Cerebellar cortex (tissue), 1 donor: ENCODE measurements at regions not wholly inside any gene's neighbourhood (a gene's known extent, or its start where the extent isn't known, plus 50 kb on each side); places are given as distances from the start of the nearest gene placed in this dataset.
"Not testable (repeated sequence)": the region's sequence is repeated elsewhere in the genome, so short reads cannot be mapped to it uniquely, and the experiment has no call there.

Experiments
- DNase-seq: peaks from one replicate; pipeline ENCODE4 v3.0.0-alpha.2; 2015; ENCODE audit warnings: low spot score

DNA sequence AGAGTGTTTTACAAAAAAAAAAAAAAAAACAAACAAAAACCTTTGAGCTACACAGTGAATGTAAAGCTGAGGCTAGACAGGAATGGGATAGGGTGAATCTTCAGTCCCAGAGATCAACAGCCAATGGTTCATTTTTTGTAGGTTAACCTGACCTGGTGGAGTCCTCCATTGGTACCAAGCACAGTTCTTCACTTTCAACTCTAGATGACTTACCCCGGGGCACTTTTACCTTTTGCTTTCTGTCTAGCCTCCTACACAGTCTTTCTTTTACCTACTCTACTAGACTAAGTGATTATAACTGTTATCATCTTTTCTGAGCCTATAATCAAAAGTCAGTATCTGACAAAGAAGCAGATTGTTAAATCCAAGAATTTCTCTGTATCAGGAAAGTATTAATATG lies 50.9 kb downstream of the ANXA2R start:
- DNase-seq, result no peak

GRCh38 chr5:42988568-42988967 lies 51.6 kb downstream of the ANXA2R start:
- no peak for DNase-seq

- no peak for DNase-seq
Measured at GRCh38 chr5:42985129-42986037, 54.7 kb downstream of the ANXA2R start.

DNA sequence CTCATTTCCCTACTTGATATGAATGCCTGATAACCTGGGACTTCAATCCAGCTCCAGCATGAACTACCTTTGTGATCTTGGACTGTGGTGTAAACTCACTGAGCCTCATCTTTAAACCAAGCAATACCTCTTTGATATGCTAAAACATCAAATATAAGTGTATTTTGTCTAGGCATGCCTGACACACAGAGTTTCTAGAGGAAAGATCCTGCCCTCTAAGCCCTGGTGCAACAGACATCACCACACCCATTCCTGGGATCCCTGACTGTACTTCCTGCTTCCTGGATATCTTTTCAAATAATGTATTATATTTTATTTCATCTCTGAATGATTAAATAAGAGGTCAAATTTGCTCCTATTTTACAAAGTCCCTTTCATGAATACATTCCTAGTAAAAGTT lies 55.8 kb downstream of the ANXA2R start:
- no peak for DNase-seq

DNA sequence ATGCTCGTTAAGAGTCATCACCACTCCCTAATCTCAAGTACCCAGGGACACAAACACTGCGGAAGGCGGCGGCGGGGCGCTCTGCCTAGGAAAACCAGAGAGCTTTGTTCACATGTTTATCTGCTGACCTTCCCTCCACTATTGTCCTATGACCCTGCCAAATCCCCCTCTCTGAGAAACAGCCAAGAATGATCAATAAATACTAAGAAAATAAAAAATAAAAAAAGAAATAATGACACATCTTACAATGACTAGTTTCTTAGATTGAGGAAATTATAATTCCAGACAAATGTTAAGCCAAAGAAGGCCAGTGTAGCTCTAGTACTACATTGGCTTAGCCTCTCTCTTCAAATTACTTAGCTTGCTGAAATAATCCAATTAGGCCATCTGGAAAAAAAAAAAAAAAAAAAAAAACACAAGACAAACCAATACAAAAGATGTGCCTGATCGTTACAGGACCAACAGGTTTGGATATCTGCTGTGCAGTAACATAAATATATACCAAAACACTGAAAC lies 58.0 kb downstream of the ANXA2R start:
- no peak for DNase-seq

DNA sequence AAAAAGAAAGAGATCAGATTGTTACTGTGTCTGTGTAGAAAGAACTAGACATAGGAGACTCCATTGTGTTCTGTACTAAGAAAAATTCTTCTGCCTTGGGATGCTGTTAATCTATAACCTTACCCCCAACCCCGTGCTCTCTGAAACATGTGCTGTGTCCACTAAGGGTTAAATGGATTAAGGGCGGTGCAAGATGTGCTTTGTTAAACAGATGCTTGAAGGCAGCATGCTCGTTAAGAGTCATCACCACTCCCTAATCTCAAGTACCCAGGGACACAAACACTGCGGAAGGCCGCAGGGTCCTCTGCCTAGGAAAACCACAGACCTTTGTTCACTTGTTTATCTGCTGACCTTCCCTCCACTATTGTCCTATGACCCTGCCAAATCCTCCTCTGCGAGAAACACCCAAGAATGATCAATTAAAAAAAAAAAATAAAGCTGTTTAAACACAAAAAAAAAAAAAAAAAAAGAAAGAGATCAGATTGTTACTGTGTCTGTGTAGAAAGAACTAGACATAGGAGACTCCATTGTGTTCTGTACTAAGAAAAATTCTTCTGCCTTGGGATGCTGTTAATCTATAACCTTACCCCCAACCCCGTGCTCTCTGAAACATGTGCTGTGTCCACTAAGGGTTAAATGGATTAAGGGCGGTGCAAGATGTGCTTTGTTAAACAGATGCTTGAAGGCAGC lies 58.6 kb downstream of the ANXA2R start:
- DNase-seq, result not testable (repeated sequence)

GRCh38 chr5:42981015-42981414 lies 59.1 kb downstream of the ANXA2R start:
- DNase-seq, result not testable (repeated sequence)

DNA sequence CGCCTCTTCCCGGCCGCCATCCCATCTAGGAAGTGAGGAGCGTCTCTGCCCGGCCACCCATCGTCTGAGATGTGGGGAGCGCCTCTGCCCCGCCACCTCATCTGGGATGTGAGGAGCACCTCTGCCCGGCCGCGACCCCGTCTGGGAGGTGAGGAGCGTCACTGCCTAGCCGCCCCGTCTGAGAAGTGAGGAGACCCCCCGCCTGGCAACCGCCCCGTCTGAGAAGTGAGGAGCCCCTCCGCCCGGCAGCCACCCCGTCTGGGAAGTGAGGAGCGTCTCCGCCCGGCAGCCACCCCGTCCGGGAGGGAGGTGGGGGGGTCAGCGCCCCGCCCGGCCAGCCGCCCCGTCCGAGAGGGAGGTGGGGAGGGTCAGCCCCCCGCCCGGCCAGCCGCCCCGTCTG lies 59.7 kb downstream of the ANXA2R start:
- DNase-seq, result not testable (repeated sequence)

DNA sequence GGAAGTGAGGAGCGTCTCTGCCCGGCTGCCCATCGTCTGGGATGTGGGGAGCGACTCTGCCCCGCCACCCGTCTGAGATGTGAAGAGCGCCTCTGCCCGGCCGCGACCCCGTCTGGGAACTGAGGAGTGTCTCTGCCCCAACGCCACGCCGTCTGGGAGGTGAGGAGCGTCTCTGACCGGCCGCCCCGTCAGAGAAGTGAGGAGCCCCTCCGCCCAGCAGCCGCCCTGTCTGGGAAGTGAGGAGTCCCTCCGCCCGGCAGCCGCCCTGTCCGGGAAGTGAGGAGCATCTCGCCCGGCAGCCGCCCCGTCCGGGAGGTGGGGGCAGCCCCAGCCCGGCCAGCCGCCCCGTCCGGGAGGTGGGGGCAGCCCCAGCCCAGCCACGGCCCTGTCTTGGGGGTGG lies 60.9 kb downstream of the ANXA2R start:
- DNase-seq, result not testable (repeated sequence)

DNA sequence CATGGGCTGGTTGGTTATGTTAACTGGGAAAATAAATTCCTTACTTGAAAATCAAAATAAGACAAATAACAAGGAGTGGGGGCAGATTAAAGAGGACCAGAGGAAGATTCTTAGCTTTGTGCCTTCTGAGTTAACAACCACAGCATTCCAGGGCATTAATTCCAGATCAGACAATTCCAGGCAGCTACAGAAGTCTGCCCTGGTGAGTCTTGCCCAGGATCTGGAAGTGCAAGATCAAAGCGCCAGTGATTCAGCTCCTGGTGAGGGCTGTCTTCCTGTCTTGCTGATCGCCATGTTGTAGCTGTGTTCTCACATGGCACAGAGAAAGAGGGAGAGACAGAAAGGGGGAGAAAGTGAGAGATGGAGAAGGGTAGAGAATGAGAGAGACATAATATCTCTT lies 65.6 kb downstream of the ANXA2R start:
- no peak for DNase-seq

DNA sequence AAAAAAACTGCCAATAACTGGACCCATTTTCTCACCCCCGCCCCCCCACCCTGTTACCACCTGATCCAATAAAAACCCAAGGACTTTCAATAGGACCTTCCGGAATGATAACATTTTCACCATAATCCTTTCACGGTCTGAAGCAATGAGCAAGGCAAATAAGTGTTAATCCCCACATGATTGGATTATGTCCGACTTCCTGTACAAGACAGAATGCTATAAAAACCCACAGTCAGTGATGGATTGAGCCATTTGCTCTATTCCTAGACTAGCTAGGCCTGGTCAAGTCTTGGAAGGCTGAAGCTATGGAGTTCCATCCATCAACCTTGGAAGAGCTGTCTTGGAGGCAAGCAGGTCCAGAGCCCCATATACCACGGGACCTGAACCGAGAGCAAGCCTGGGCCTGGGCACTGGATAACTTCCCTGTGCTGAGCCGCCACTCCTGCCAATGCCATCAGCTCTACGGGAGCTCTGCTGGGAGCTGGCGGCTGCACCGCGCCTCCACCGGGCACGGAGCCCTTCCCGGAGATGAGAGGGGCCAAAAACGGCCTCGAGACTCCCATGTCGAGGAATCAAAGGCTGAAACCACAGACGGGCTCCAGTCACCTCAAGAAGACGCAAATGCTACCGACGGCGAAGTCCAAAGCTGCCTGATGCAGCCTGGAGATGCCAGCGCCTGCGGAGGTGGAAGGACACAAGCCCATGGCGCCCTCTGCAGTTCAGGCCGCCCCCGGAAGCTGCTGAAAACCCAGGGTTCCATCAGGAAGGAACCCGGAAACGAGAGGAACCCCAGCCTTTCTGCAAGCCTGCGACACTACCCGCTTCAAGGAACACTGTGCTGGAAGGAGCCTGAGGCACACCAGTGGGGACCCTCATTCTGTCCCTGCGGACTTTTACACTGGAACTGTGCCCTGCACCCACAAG lies 69.2 kb downstream of the ANXA2R start:
- DNase-seq, result no peak

- no peak for DNase-seq
Measured at GRCh38 chr5:42965934-42966333, 74.2 kb downstream of the ANXA2R start.

- DNase-seq, result no peak
Measured at GRCh38 chr5:42963412-42963811, 76.7 kb downstream of the ANXA2R start.

- no peak for DNase-seq
Measured at GRCh38 chr5:42962124-42962523, 78.0 kb downstream of the ANXA2R start.

GRCh38 chr5:42960506-42960905 lies 79.6 kb downstream of the ANXA2R start:
- no peak for DNase-seq

GRCh38 chr5:42956551-42956950 lies 83.6 kb downstream of the ANXA2R start:
- DNase-seq, result no peak

DNA sequence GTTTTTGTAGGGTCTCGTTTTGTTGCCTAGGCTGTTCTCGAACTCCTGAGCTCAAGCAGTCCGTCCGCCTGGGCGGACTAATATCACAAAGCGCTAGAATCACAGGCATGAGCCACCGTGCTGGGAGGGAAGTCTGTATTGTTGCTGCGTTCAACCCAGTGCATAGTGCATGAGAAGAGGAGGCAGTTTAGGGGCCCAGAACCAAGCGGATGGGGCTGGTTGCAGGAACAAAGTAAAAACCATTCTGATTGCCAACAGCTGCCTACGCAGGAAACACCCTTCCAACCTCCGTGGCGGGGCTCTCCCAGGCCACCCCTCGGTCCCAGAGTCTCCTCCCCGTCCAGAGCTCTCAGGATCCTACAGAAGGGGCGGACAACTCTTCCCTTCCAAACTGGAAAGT lies 87.1 kb downstream of the ANXA2R start:
- DNase-seq, result no peak

DNA sequence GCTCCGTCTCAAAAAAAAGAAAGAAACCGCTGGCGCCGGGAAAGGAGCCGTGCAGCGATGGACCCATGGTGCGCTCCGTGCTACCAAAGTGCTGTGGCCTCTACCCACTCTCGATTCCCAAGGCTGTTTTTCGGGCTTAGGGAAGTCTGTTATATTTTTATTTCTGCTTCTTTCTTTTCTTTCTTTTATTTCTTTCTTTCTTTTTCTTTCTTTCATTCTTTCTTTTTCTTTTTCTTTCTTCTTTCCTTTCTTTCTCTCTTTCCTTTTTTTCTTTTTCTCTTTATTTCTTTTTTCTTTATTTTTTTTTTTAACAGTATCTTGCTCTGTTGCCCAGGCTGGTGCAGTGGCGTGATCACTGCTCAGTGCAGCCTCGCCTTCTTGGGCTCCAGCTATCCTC lies 87.5 kb downstream of the ANXA2R start:
- DNase-seq, result no peak

DNA sequence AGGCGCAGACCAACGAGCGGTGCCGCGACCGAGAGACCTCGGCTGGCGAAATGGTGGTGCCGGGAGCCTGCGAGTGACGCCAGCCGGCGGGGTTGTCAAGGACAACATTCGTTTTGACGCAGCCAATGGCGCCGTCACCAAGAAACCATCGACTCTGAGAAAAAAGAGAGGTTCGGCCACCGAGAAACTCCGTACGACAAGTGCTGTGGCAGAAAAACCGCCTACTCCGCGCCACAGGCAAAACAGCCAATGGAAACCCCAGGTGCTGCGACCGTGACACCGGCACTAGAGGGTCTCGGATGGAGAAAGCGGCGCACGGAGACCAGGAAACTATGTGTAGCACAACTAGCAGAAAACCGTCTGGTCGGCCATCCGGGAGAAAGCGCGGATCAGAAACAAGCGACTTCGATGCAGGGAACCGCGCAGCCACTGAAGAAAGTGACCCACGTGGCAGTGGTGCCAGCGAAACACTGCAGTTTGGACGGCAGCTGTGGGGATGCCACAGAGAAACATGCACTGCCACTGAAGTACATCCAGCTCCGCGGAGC lies 88.8 kb downstream of the ANXA2R start:
- DNase-seq, result no peak

DNA sequence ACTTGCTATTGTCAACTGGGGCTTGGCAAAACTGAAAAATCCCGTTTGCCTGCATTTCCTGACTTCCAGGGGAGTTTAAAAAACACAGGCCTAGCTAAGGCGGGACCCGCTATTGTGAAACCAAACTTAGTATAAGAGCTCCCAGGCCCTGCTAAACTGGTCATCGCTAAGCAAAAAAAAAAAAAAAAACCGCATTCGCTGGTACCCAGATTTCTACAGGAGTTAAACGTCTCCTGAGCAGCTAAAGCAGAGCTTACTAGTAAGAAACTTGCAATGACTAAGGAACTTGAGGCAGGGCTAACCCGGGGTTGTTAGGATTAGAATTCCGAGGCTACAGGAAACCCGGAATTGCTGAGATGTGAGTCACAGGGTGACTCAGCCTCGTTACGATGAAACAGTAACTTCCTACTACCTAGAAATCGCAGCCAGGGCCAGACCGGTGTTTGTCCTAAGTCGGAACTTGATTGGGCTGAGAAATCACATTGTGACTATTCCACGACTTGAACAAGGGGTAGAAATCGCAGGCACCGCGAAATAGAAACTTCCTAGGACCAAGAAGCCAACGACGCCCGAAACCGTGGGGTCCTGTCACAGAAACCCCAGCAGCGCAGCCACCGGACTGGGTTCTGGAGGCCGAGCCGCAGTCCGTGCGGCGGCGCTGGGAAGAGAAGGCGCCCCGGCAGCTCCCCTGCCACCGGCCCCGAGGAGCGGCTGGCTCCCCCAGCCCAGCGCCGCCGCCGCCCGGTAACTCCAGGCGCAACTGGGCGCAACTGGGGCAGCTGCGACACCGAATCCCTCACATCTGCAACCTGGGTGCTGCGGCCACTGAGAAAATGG lies 89.4 kb downstream of the ANXA2R start:
- peak; percentile 12 for DNase-seq

- DNase-seq, result no peak
Measured at GRCh38 chr5:42950116-42950455, 90.0 kb downstream of the ANXA2R start.
